Common myeloid progenitor, CD34-positive (primary cell): ENCODE measurements at regions not wholly inside any gene's neighbourhood (a gene's known extent, or its start where the extent isn't known, plus 50 kb on each side); places are given as distances from the start of the nearest gene placed in this dataset.

ENCODE experiments used
- CTCF ChIA-PET: fragments of 350-600 bp; sonication (Branson Sonifier 250); formaldehyde crosslinking; loops from one replicate; lab custom pipeline; 2021; ENCODE audit warnings: antibody characterized with exemption; lab: Charles Lee
- POLR2A ChIA-PET: fragments of 350-600 bp; sonication (Branson Sonifier 250); formaldehyde crosslinking; loops from one replicate; lab custom pipeline; 2021; ENCODE audit warnings: antibody characterized with exemption; lab: Charles Lee
- DNase-seq, 3 donors: peaks; one replicate each; pipeline versions ENCODE4 v3.0.0 to v3.0.0-alpha.2; 2013
- H3K27ac ChIP-seq, 2 experiments: 1 replicate in 1 of 2; 2 replicates in 1 of 2; pipeline ENCODE4 v1.7.0; 2013; ENCODE audit warnings: inconsistent platforms in 2 of 2, low read length in 2 of 2, mild to moderate bottlenecking in 2 of 2, low read depth in 1 of 2, moderate library complexity in 1 of 2; ENCODE audit not compliant: severe bottlenecking in 2 of 2, insufficient read depth in 1 of 2, poor library complexity in 1 of 2
- H3K27me3 ChIP-seq, 5 experiments: replicated peaks in 2 of 5; 1 replicate in 3 of 5; 2 replicates in 2 of 5; pipeline versions ENCODE4 v1.6.1 to v1.7.0; 2013; ENCODE audit warnings: low read length in 4 of 5, mild to moderate bottlenecking in 2 of 5, moderate library complexity in 2 of 5, inconsistent platforms in 1 of 5; ENCODE audit not compliant: insufficient read depth in 5 of 5, control insufficient read depth in 4 of 5
- H3K36me3 ChIP-seq, 4 experiments: 1 replicate in 2 of 4; 2 replicates in 2 of 4; pipeline versions ENCODE4 v1.6.1 to v1.7.0; 2013; ENCODE audit warnings: low read length in 3 of 4, control low read depth in 1 of 4, mild to moderate bottlenecking in 1 of 4; ENCODE audit not compliant: control insufficient read depth in 4 of 4, insufficient read depth in 4 of 4
- H3K4me1 ChIP-seq, 4 experiments: 1 replicate in 3 of 4; 2 replicates in 1 of 4; pipeline versions ENCODE4 v1.6.1 to v1.7.1; 2013; ENCODE audit warnings: low read length in 3 of 4, mild to moderate bottlenecking in 3 of 4, control low read depth in 1 of 4, inconsistent platforms in 1 of 4, moderate library complexity in 1 of 4; ENCODE audit not compliant: control insufficient read depth in 4 of 4, insufficient read depth in 4 of 4; ENCODE audit errors: control extremely low read depth in 1 of 4
- H3K4me3 ChIP-seq, 7 experiments: 1 replicate in 4 of 7; 2 replicates in 3 of 7; pipeline versions ENCODE4 v1.5.1 to v1.7.0; 2013; ENCODE audit warnings: mild to moderate bottlenecking in 7 of 7, low read length in 6 of 7, moderate library complexity in 6 of 7, inconsistent platforms in 2 of 7, low read depth in 2 of 7, control low read depth in 1 of 7; ENCODE audit not compliant: insufficient read depth in 4 of 7, control insufficient read depth in 1 of 7; ENCODE audit errors: extremely low read depth in 1 of 7
- H3K9me3 ChIP-seq, 5 experiments: 1 replicate in 4 of 5; 2 replicates in 1 of 5; pipeline versions ENCODE4 v1.6.1 to v1.7.1; 2013; ENCODE audit warnings: low read length in 4 of 5, mild to moderate bottlenecking in 2 of 5, inconsistent platforms in 1 of 5, low read depth in 1 of 5, moderate library complexity in 1 of 5; ENCODE audit not compliant: control insufficient read depth in 4 of 5, insufficient read depth in 2 of 5; ENCODE audit errors: control extremely low read depth in 1 of 5
- WGBS: methylation state at CpG from one replicate; pipeline ENCODE4 v1.1.5; 2013; ENCODE audit not compliant: insufficient coverage; 5-methylcytosine and 5-hydroxymethylcytosine counted together

- no peak overlapping the region for H3K27ac ChIP-seq
- peaks cover 0 to 3% (median 0%) of the 10 kb centered on the region in 5 experiments for H3K9me3 ChIP-seq
- no CpG with 5 or more reads among the region's 4 CpGs for WGBS
- ChIA-PET POLR2A (no interaction called here), CTCF (no interaction called here)
- no peak for DNase-seq
- no peaks in the 10 kb centered on the region for H3K4me1 ChIP-seq
- H3K27me3 ChIP-seq, result no peaks in the 10 kb centered on the region
- H3K4me3 ChIP-seq, result no peak overlapping the region
- H3K36me3 ChIP-seq, result no peaks in the 10 kb centered on the region
Observed at GRCh38 chr5:27434335-27434734, 395.9 kb upstream of the CDH9 start.

DNA sequence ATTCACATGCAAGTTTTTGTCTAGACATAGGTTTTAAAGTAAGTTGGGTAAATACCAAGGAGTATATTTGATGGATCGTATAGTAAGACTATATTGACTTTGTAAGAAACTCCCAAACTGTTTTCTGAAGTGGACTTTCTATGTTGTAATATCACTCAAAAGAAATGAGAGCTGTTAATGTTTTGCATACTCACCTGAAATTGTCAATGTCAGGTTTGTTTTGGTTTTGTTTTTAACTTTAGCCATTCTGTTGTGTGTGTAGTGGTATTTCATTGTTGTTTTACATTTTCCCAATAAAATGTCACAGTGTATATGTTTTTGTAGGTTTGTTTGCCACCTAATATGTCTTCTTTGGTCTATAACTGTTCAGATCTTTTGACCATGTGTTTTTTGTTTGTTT, 375.7 kb upstream of the CDH9 start:
- CTCF ChIA-PET, result no interaction called here
- no peak overlapping the region for H3K27ac ChIP-seq
- 100% methylated on average over 1 of the region's 1 CpG for WGBS
- no peaks in the 10 kb centered on the region for H3K27me3 ChIP-seq
- no peaks in the 10 kb centered on the region for H3K4me1 ChIP-seq
- no peak overlapping the region for H3K4me3 ChIP-seq
- no peak for DNase-seq
- peaks cover 0 to 3% (median 0%) of the 10 kb centered on the region in 5 experiments for H3K9me3 ChIP-seq
- no peaks in the 10 kb centered on the region for H3K36me3 ChIP-seq
- POLR2A ChIA-PET, result no interaction called here

DNA sequence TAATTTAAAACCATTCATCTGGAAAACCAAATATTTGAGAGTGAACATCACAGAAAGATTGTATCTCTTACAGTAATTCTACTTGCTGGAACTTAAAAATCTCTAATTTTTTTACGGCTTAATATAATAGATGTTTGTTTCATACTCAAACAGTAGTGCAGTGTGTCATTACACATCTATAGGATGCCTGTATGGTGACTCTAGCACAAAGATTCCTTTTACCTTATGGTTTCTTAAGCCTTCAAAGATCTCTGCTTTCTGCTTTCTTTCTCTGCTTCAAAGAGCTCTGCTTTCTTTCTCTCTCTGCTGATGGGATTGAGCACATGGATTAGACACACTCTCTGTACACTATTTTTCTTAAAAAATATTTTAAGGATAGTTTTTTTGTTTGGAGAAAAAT, 374.0 kb upstream of the CDH9 start:
- no peaks in the 10 kb centered on the region for H3K27me3 ChIP-seq
- peaks cover 0 to 3% (median 0%) of the 10 kb centered on the region in 5 experiments for H3K9me3 ChIP-seq
- no peaks in the 10 kb centered on the region for H3K4me1 ChIP-seq
- no CpG with 5 or more reads among the region's 1 CpG for WGBS
- H3K27ac ChIP-seq, result no peak overlapping the region
- ChIA-PET POLR2A (no interaction called here), CTCF (no interaction called here)
- no peak for DNase-seq
- H3K4me3 ChIP-seq, result no peak overlapping the region
- H3K36me3 ChIP-seq, result no peaks in the 10 kb centered on the region

DNA sequence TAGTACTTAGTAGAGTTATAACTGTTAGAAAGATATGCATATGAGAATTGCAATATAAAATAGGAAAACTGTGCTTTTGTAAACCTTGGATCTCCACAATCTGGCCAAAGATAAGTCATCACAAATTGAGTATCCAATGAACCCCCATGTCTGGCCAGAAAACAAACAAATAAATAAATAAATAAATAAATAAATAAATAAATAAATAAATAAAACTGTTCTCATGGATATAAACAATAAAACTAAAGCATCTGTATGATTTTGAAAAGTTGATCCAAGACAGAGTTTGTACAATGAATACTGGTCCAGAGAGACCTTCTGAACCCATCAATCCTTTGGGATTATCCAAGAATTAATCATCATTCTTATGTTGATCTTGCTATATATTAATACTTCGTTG, 367.6 kb upstream of the CDH9 start:
- WGBS, result no CpG with 5 or more reads among the region's 1 CpG
- Histone ChIP-seq H3K4me1 (no peaks in the 10 kb centered on the region), H3K27me3 (no peaks in the 10 kb centered on the region), H3K9me3 (peaks cover 0 to 2% (median 0%) of the 10 kb centered on the region in 5 experiments), H3K27ac (no peak overlapping the region), H3K36me3 (no peaks in the 10 kb centered on the region), H3K4me3 (no peak overlapping the region)
- CTCF ChIA-PET, result no interaction called here
- POLR2A ChIA-PET, result no interaction called here
- no peak for DNase-seq

GRCh38 chr5:27403243-27403882, 365.0 kb upstream of the CDH9 start:
- H3K27ac ChIP-seq, result no peak overlapping the region
- peaks cover 0 to 6% (median 0%) of the 10 kb centered on the region in 5 experiments for H3K9me3 ChIP-seq
- no peak for DNase-seq
- H3K4me3 ChIP-seq, result no peak overlapping the region
- ChIA-PET CTCF (no interaction called here), POLR2A (no interaction called here)
- H3K27me3 ChIP-seq, result no peaks in the 10 kb centered on the region
- no peaks in the 10 kb centered on the region for H3K36me3 ChIP-seq
- WGBS, result 100% methylated on average over 2 of the region's 5 CpGs
- H3K4me1 ChIP-seq, result no peaks in the 10 kb centered on the region

- ChIA-PET POLR2A (no interaction called here), CTCF (no interaction called here)
- Histone ChIP-seq H3K36me3 (no peaks in the 10 kb centered on the region), H3K27me3 (no peaks in the 10 kb centered on the region), H3K4me1 (no peaks in the 10 kb centered on the region), H3K27ac (no peak overlapping the region), H3K9me3 (peaks cover 0 to 7% (median 0%) of the 10 kb centered on the region in 5 experiments), H3K4me3 (no peak overlapping the region)
- WGBS, result no CpG with 5 or more reads among the region's 3 CpGs
- no peak for DNase-seq
Observed at GRCh38 chr5:27402828-27403227, 364.4 kb upstream of the CDH9 start.

- Histone ChIP-seq H3K4me1 (peaks cover 0 to 10% (median 0%) of the 10 kb centered on the region in 4 experiments), H3K27me3 (no peaks in the 10 kb centered on the region), H3K9me3 (peaks cover 0 to 7% (median 0%) of the 10 kb centered on the region in 5 experiments), H3K27ac (no peak overlapping the region), H3K36me3 (no peaks in the 10 kb centered on the region), H3K4me3 (no peak overlapping the region)
- no peak for DNase-seq
- WGBS, result 94% methylated on average over 4 of the region's 9 CpGs
- ChIA-PET POLR2A (no interaction called here), CTCF (no interaction called here)
Observed at GRCh38 chr5:27396998-27397397, 358.6 kb upstream of the CDH9 start.
